HEK293 (cell line): ENCODE measurements at regions not wholly inside any gene's neighbourhood (a gene's known extent, or its start where the extent isn't known, plus 50 kb on each side); places are given as distances from the start of the nearest gene placed in this dataset.

Source experiments
- CTCF ChIA-PET: fragments of 350-600 bp; formaldehyde crosslinking; extraction: SDS; loops from one replicate; lab custom pipeline; 2021; ENCODE audit warnings: antibody characterized with exemption; lab: Yijun Ruan, JAX
- POLR2A ChIA-PET: fragments of 300-600 bp; formaldehyde crosslinking; extraction: SDS; loops from one replicate; lab custom pipeline; 2020; ENCODE audit warnings: antibody characterized with exemption, inconsistent platforms; lab: Yijun Ruan, JAX
- H3K27ac ChIP-seq: fragments of 200-500 bp; sonication (Bioruptor generic); 2 replicates; pipeline ENCODE4 v1.5.1; 2014; ENCODE audit warnings: low read depth, low read length, control low read depth, inconsistent platforms; ENCODE audit errors: extremely low read depth
- H3K36me3 ChIP-seq, 2 experiments: fragments of 200-500 bp in 1 of 2; sonication (Bioruptor generic) in 1 of 2; 1 replicate in 1 of 2; 2 replicates in 1 of 2; pipeline ENCODE4 v1.5.1; 2014 to 2017; ENCODE audit warnings: inconsistent platforms in 2 of 2, low read length in 2 of 2; ENCODE audit not compliant: control insufficient read depth in 2 of 2, insufficient read depth in 1 of 2
- H3K4me1 ChIP-seq: fragments of 200-500 bp; sonication (Bioruptor generic); 2 replicates; pipeline ENCODE4 v1.5.1; 2014; ENCODE audit warnings: mild to moderate bottlenecking, low read length, inconsistent platforms; ENCODE audit not compliant: control insufficient read depth, insufficient read depth
- H3K4me3 ChIP-seq: 2 replicates; pipeline ENCODE4 v1.5.1; 2011; ENCODE audit warnings: low read depth, mild to moderate bottlenecking, control low read depth, low read length, moderate library complexity
- H3K9me3 ChIP-seq: fragments of 200-500 bp; sonication (Bioruptor generic); 2 replicates; pipeline ENCODE4 v1.5.1; 2014; ENCODE audit warnings: low read depth, low read length, inconsistent platforms; ENCODE audit not compliant: control insufficient read depth, insufficient read depth
- EGR2 ChIP-seq: fragments of 450-650 bp; formaldehyde crosslinking; IDR thresholded peaks from 2 replicates; pipeline ENCODE4 v1.5.1; 2016; ENCODE audit warnings: low read depth, missing biosample characterization, missing genetic modification characterization
- HOXC10 ChIP-seq: sonication (generic); formaldehyde crosslinking; IDR thresholded peaks from 2 replicates; pipeline ENCODE4 v1.8.1; 2023; ENCODE audit warnings: mild to moderate bottlenecking, missing genetic modification reagents
- KLF10 ChIP-seq: fragments of 450-650 bp; IDR thresholded peaks from 2 replicates; pipeline ENCODE4 v1.5.1; 2018; ENCODE audit warnings: missing biosample characterization, mild to moderate bottlenecking, missing genetic modification characterization
- PRDM1 ChIP-seq: fragments of 450-650 bp; formaldehyde crosslinking; IDR thresholded peaks from 2 replicates; pipeline ENCODE4; 2016; ENCODE audit warnings: missing biosample characterization, missing genetic modification characterization
- REPIN1 ChIP-seq: fragments of 450-650 bp; formaldehyde crosslinking; IDR thresholded peaks from 2 replicates; pipeline ENCODE4 v1.5.1; 2017; ENCODE audit warnings: missing biosample characterization, missing genetic modification characterization, low read depth
- ZFP37 ChIP-seq: fragments of 450-650 bp; formaldehyde crosslinking; IDR thresholded peaks from 2 replicates; pipeline ENCODE4 v1.5.1; 2016; ENCODE audit warnings: missing biosample characterization, missing genetic modification characterization
- ZNF133 ChIP-seq: fragments of 450-650 bp; formaldehyde crosslinking; IDR thresholded peaks from 2 replicates; pipeline ENCODE4 v1.5.1; 2016; ENCODE audit warnings: missing biosample characterization, missing genetic modification characterization
- ZNF280C ChIP-seq: fragments of 450-650 bp; formaldehyde crosslinking; IDR thresholded peaks from 2 replicates; pipeline ENCODE4 v1.5.1; 2016; ENCODE audit warnings: missing biosample characterization, missing genetic modification characterization
- ZNF37A ChIP-seq: fragments of 450-650 bp; IDR thresholded peaks from 2 replicates; pipeline ENCODE4 v1.5.1; 2018; ENCODE audit warnings: missing biosample characterization, missing genetic modification characterization
- ZNF473 ChIP-seq: fragments of 450-650 bp; formaldehyde crosslinking; IDR thresholded peaks from 2 replicates; pipeline ENCODE4 v1.5.1; 2017; ENCODE audit warnings: missing biosample characterization, missing genetic modification characterization
- ZNF529 ChIP-seq: fragments of 450-650 bp; formaldehyde crosslinking; IDR thresholded peaks from 2 replicates; pipeline ENCODE4 v1.5.1; 2017; ENCODE audit warnings: missing genetic modification characterization, missing biosample characterization; ENCODE audit not compliant: insufficient replicate concordance
- ZNF549 ChIP-seq: fragments of 450-650 bp; IDR thresholded peaks from 2 replicates; pipeline ENCODE4 v1.5.1; 2018; ENCODE audit warnings: missing biosample characterization, missing genetic modification characterization, mild to moderate bottlenecking, inconsistent platforms, moderate library complexity
- ZNF747 ChIP-seq: fragments of 450-650 bp; formaldehyde crosslinking; IDR thresholded peaks from 2 replicates; pipeline ENCODE4 v1.5.1; 2016; ENCODE audit warnings: missing biosample characterization, missing genetic modification characterization
- ZSCAN5A ChIP-seq: fragments of 450-650 bp; formaldehyde crosslinking; IDR thresholded peaks from 2 replicates; pipeline ENCODE4 v1.5.1; 2016; ENCODE audit warnings: missing biosample characterization, missing genetic modification characterization
- ZXDB ChIP-seq: fragments of 450-650 bp; formaldehyde crosslinking; IDR thresholded peaks from 2 replicates; pipeline ENCODE4 v1.5.1; 2016; ENCODE audit warnings: missing biosample characterization, missing genetic modification characterization
- TF ChIP-seq, protein P1 (sequence below): fragments of 450-650 bp; IDR thresholded peaks from 2 replicates; pipeline ENCODE4 v1.5.1; 2018; ENCODE audit warnings: missing biosample characterization, missing genetic modification characterization
- TF ChIP-seq, protein P2 (sequence below): fragments of 450-650 bp; formaldehyde crosslinking; IDR thresholded peaks from 2 replicates; pipeline ENCODE4; 2016; ENCODE audit warnings: missing biosample characterization, missing genetic modification characterization

- TF ChIP-seq ZNF280C (tag by site-specific recombination): no peak
Observed at GRCh38 chr9:84557751-84558150, 111.8 kb upstream of the NTRK2 start (continued).

GRCh38 chr9:84563691-84564090, 105.8 kb upstream of the NTRK2 start:
- POLR2A ChIA-PET: no interaction called here
- Histone ChIP-seq H3K36me3 (no peaks in the 10 kb centered on the region), H3K27ac (no peak overlapping the region), H3K4me1 (no peaks in the 10 kb centered on the region), H3K9me3 (no peaks in the 10 kb centered on the region), H3K4me3 (no peak overlapping the region)
- no peak for TF ChIP-seq ZFP37 (tag by site-specific recombination)
- TF ChIP-seq, protein P1, sequence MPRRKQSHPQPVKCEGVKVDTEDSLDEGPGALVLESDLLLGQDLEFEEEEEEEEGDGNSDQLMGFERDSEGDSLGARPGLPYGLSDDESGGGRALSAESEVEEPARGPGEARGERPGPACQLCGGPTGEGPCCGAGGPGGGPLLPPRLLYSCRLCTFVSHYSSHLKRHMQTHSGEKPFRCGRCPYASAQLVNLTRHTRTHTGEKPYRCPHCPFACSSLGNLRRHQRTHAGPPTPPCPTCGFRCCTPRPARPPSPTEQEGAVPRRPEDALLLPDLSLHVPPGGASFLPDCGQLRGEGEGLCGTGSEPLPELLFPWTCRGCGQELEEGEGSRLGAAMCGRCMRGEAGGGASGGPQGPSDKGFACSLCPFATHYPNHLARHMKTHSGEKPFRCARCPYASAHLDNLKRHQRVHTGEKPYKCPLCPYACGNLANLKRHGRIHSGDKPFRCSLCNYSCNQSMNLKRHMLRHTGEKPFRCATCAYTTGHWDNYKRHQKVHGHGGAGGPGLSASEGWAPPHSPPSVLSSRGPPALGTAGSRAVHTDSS (tag by site-specific recombination): no peak
- TF ChIP-seq, protein P2, sequence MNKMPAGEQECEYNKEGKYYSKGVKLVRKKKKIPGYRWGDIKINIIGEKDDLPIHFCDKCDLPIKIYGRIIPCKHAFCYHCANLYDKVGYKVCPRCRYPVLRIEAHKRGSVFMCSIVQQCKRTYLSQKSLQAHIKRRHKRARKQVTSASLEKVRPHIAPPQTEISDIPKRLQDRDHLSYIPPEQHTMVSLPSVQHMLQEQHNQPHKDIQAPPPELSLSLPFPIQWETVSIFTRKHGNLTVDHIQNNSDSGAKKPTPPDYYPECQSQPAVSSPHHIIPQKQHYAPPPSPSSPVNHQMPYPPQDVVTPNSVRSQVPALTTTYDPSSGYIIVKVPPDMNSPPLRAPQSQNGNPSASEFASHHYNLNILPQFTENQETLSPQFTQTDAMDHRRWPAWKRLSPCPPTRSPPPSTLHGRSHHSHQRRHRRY (tag by site-specific recombination): no peak
- no peak for TF ChIP-seq EGR2 (tag by site-specific recombination)
- no peak for TF ChIP-seq ZNF37A
- TF ChIP-seq HOXC10 (CRISPR knock-in tag): no peak
- no peak for TF ChIP-seq ZNF473 (tag by site-specific recombination)
- no peak for TF ChIP-seq ZSCAN5A (tag by site-specific recombination)
- no peak for TF ChIP-seq REPIN1
- TF ChIP-seq PRDM1: no peak
- TF ChIP-seq ZNF549 (tag by site-specific recombination): no peak
- no peak for TF ChIP-seq ZNF133
- CTCF ChIA-PET: no interaction called here

GRCh38 chr9:84567805-84568204, 101.7 kb upstream of the NTRK2 start:
- Histone ChIP-seq H3K4me3 (no peak overlapping the region), H3K36me3 (no peaks in the 10 kb centered on the region), H3K27ac (no peak overlapping the region), H3K4me1 (no peaks in the 10 kb centered on the region), H3K9me3 (no peaks in the 10 kb centered on the region)
- POLR2A ChIA-PET: no interaction called here
- TF ChIP-seq ZNF529 (tag by site-specific recombination) (no peak), ZNF747 (no peak), ZXDB (no peak), KLF10 (tag by site-specific recombination) (no peak)
- CTCF ChIA-PET: no interaction called here
